G401.6 (cell line): ENCODE measurements at regions not wholly inside any gene's neighbourhood (a gene's known extent, or its start where the extent isn't known, plus 50 kb on each side); places are given as distances from the start of the nearest gene placed in this dataset.

Experiments used
- FAIRE-seq: peaks from 2 replicates; lab custom pipeline; 2012; peaks lifted over from hg19 to GRCh38; lab: Jason Lieb, UNC

DNA sequence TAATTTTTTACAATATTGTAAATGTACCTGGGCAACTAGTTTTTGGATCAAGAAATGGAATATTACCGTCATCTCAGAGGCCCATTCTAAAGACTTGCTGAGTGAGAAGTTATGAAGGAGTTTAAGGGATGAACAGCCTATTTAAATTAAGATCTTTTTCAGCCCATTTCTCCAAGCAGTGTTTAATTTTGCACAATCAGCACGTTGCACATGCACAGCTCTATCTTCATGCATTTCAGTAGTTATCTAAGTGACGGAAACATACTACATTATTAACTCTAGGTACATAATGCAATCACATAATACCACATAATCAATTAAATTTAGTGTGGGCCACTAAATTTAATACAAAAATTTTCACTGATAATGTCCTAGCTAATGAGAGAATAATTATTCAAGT, 582.1 kb upstream of the DSEL start:
- FAIRE-seq: no peak

DNA sequence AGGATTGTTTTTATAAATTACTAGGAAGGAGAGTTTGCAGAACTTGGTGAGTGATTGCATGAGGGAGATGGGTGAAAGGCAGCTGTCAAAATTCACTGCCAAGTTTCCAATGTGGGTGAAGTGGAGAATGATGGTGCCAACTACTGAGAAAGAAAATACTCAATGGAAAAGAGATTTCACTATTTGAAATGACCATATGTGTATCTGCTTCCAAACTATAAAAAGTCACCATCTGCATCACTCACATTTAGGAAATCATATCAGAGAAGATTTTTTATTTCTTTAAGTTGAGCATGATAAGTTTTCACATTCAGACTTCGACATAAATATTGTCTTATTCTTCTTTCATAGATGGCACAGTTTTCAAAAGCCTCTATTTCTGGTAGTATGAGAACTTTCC, 570.0 kb upstream of the DSEL start:
- FAIRE-seq: no peak

DNA sequence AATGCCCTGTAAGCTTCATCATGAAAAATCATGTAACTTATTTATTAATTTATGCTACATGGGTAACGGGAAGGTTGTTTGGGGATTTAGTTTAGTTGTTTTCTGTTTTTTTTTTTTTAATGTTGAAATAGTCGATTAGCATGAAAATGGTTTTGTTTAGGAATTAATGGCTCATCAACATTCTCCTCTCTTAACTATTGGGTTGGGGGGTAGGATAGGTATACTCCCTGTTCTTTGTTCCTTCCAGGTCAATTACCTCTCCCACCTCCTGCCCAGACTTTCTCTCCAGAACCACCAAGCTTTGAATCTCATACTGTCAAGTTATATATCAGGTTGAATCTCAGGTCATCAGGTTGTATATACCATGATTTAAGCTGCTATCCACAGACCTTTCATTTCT, 568.7 kb upstream of the DSEL start:
- no peak for FAIRE-seq

DNA sequence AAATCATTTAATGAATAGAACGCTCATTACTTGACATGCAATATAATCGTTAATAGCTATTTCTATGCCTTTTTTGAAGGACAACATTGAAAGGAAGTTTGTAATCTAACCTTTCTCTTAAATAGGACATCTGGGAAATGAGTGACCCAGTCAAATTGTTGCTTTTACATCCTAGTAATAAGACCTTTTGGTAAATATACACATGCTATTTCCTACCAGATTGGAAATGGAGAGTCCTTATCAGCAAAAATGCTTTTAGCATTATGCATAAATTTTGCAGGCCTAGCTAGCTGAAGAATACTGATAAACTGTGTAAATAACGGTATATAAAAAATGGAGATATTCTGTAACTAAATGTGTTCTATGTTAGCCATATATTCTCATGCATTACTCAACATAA, 567.3 kb upstream of the DSEL start:
- no peak for FAIRE-seq

DNA sequence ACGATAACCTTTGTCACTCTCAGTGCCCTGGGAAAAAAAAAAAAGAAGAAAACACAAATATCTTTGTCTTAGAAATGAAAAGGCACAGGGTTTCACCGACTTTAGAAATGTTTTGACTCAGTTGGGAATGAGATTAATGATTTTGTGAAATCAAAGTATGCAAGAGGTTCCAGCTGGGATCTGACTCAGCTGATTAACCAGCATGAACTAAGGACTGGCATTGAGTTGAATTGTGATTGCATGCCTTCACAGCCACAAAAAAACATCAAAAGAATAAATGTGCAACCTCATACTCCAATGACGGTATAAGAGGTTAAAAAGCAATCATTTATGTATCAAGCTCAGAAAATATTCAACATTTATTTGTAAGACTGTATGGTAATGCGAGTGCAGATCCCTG, 566.6 kb upstream of the DSEL start:
- FAIRE-seq: no peak

DNA sequence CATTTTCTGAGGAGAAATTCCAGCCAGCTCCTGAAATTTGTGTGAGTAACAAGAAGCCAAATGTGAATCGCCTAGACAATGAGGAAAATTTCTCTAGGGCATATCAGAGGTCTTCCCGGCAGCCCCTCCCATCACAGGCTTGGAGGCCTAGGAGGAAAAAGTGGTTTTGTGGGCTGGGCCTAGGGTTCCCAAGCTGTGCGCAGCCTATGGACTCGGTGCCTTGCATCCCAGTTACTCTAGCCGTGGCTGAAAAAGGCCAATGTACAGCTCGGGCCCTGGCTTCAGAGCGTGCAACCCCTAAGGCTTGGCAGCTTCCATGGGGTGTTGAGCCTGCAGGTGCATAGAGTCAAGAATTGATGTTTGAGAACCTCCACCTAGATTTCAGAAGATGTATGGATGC, 556.2 kb upstream of the DSEL start:
- FAIRE-seq: no peak

DNA sequence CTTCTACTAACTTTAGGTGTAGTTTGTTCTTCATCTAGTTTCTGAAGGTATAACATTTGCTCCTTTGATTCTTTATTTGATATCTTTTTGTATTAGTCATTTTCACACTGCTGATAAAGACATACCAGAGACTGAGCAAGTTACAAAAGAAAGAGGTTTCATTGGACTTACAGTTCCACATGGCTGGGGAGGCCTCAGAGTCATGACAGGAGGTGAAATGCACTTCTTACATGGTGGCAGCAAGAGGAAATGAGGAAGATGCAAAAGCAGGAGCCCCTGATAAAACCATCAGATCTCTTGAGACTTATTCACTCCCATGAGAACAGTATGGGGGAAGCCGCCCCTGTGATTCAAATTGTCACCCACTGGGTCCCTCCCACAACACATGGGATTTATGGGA, 544.4 kb upstream of the DSEL start:
- FAIRE-seq: no peak

DNA sequence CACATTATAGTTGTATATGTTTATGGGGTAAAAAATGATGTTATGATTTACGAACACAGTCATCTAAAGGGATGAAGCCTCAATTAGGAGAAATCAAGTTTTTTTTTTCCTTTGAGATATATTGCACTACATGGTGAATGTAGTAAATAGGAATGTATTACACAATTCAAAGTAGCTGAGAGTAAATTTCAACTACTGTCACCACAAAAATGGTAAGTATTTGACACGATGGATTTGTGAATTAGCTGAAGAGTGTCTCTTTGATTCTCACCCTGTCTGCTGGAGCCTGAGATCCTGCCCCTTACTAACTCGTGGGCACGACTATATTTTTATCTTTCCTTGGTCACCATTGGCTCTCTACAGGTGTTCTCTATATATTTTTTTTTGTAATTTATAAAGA, 540.4 kb upstream of the DSEL start:
- FAIRE-seq: no peak

DNA sequence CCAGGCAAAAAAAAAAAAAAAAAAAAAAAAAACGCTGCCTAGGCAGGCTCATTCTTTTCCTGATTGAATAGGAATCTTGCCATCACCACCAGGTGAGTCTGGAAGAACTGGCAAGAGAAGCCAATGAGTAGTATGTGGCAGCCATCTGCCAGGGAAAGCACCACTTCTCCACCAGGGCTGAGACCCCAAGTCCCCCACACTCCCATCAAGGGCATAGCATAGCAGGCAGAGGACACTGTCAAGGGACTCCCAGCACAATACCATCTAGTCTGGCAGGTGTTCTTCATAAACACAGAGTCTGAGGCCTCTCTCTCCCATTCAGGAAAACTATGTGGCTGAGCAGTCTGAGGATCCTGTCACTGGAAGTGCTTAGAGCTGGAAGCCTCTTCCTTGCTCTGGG, 538.1 kb upstream of the DSEL start:
- no peak for FAIRE-seq

DNA sequence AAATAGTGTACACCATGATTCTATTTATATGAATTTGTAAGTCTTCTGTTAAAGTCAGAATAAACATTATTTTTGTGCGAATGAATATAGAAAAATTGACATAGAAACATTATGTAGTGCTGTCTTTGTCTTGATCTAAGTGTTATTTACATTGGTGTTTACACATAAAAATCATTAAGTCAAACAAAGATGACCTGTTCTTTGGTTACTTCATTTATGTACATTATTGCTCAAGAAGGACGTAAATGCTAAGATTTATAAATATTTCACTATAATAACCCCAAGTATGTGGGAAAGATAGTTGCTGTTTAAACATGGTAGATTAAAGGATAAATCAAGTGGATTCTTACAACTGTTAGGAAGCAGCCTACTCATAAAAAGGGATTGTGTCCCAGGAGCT, 536.8 kb upstream of the DSEL start:
- FAIRE-seq: no peak

DNA sequence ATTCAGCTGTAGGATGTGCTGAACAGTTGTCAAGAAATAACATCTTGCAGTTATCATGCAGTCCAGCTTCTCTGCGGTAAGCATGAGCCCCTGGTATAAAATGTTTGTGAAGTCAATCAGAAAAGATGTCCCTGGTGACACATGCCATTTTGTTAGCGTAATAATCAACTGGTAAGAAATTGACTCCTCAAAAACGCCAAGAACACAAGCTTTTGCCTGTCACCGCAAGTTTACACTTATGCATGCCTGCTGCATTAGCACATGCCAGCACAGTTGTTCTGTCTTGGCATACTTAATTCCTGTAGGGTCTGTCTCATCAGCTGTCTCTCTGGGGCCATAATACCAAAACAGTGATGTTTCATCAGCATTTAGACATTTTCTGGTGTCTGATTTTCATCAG, 524.8 kb upstream of the DSEL start:
- FAIRE-seq: no peak

DNA sequence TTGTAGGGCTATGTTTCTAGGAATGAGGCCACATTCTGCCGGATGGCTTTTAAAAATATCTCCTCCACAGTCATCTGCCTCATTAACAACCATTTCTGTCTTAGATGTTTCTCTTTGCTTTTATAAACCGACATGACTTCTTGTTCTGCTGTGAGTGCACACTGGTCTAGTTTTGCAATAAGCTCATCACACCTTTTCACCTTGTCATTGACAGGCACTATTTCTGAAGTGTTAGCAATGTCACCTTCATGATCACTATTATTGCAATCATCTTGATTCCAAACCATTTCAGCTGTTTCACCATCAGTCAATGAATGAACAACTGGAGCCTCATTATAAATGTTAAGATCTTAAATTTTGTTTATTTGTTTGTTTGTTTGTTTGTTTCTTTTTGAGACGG, 523.7 kb upstream of the DSEL start:
- no peak for FAIRE-seq

DNA sequence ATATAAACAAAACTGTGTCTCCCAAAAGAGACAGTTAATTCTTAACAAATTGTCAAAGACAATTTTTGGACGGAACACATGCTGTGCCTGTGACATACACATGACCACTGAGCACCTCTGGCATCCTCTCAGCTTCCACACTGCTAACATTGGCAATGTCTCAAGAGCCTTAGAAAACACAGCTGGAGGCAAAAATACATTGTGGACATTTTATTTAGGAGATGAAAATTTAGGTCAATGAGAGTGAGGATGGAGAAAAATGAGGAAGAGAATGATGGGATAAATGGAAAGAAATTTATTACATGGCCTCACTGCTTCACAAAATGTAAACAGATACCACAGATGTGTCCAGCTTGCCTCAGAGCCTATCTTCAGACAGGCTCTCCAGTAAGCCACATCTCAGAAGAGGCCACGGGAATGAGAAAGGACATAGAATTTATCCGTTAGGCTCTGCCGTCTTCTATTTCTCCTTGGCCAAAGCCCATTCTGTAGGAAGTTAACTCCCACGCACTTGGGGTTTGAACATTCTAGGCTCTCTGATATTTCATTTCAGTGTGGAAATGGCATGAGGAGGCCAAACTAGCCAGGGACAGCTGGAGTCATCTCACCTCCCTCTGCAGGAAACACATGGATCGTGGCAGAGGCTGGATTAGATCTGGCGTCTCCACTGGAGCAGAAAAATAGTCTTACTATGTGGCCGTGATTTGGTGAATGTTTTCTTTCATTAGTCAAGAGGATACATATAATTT, 519.4 kb upstream of the DSEL start:
- FAIRE-seq: no peak

DNA sequence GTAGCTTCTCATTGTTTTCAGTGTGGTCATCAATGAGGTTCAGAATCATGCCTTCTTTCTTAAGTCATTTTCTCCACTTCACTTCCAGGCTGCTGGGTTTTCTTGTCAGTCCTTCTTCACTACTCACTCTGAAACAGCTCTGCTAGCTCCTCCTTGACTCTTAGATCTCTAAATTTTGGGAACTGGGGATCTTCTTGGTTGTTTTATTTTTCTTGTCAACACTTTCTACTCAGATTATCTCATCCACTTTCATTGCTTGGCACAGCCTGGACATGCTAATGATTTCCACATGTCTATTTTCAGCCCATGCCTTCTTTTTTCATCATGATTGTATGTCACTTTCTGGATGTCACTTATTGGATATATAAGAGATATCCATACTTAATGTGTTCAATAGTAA, 517.8 kb upstream of the DSEL start:
- no peak for FAIRE-seq

DNA sequence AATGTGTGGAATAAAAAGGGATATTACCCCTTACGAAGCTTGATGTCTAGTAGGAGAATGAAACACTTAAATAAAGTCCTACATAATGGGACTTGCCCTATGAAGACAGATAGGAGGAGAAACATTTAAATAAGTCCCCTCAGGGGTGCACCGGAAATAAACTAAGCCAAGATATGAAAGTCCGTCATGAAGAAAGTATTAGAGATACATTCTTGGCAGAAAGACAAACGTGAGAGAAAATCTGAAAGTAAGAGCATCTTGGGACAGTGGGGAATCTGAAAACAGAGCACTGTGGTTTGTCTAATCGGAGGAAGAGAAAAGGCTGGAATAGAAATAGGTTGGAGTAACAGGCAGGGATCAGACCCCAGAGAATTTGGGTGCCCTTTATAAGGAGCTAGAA, 516.9 kb upstream of the DSEL start:
- FAIRE-seq: no peak

DNA sequence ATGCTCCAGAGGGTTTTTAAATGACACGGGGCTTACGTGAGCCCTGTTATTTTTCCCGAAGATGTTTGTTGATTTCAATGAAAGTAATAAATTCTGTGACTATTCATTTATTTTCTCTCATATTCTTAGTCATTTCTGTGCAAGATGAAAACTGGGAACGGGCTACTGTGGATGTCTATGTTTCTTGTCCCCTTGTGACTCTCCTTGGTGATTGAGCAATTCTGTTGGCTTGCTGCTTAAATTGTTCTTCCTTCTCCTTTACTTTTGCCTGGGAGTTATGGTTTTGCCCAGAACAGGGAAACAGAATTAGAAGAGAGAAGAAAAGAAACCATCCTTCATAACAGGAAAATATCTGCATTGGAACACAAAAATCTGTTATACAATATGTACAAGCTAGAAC, 508.2 kb upstream of the DSEL start:
- FAIRE-seq: no peak

DNA sequence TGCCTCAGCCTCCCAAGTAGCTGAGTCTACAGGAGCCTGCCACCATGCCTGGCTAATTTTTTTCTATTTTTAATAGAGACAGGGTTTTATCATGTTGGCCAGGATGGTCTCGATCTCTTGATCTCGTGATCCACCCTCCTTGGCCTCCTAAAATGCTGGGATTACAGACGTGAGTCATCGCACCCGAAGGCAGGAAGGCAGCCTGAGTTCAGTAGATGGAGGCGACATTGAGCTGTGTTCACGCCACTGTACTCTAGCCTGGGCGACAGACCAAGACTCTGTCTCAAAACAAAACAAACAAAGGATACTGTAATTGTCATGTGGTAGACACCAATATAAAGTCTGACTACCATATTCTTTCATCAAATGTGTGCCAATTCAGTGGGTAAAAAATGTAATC, 500.9 kb upstream of the DSEL start:
- no peak for FAIRE-seq

DNA sequence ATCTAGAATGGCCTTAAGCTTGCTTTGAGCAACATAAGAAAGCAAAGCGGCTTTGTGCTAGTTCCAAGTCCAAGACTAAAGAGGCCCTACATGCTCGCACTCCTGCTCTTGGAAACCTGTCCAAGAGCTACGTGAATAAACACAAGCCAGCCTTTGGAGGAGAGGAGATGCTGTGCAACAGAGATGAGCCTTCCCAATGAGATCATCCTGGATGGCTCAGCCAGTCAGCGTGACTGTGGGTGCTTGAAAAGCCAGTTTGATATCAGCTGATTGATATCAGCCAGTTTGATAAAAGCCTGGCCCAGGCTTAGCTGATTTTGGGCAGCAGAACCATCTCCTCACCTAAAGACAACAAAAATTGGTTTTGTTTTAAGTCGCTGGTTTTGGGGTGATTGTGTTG, 481.0 kb upstream of the DSEL start:
- FAIRE-seq: no peak

DNA sequence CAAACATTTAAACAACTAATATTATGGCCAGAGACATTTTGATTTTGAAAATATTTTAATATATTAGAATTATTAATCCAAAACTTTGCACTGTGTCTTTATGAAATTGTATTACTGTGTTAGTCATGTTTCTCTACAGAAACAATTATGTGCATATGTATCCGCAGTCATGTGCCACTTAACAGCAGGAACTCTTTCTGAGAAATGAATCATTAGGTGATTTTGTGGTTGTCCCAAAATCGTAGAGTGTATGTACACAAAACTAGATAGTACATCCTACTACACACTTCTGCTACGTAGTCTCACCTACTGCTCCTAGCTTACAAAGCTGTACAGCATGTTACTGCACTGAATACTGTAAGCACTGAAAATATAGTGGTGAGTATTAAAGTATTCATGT, 479.2 kb upstream of the DSEL start:
- FAIRE-seq: no peak

DNA sequence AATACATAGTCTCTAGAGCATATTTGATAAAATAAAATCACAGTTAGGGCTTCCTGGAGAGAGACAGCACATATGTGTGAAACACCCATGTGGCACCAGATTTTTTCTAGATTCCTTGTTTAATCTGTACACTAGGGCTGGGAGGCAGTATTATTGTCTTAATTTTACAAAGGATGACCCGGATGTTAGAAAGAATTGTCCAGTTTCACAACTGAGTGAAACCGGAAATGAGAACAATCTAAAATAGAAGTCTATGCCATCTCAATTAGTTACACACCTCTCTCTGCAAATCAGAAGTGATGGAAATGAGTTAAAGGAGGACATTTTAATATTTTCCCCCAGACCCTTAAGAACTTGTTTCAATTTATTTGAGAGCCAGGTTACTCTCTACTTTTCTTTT, 463.7 kb upstream of the DSEL start:
- no peak for FAIRE-seq

DNA sequence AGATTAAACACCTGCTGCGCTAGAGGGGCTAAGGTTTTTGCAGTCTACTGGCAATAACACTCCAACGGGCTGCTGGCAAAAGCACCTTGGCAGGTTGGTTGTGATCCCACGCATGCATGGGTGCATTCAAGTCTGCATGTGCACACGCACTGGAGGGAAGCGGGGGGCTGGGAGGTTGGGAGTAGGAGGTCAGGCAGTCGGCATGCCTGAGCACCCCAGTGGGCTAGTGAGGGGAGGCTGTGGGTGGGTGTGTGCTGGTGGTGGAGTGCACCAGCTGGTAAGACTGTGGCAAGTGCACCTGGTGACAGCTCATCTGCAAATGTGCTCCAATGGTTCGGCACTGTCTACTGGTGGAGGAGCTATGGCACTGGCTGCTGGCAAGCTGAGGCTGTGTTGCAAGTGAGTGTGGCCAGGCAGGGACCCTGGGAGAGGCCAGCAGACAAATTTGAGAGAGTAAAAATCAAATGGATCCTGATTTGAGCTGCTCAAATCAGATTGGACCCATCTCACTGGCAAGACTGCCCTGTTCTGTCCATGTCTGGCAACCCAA, 460.6 kb upstream of the DSEL start:
- no peak for FAIRE-seq

DNA sequence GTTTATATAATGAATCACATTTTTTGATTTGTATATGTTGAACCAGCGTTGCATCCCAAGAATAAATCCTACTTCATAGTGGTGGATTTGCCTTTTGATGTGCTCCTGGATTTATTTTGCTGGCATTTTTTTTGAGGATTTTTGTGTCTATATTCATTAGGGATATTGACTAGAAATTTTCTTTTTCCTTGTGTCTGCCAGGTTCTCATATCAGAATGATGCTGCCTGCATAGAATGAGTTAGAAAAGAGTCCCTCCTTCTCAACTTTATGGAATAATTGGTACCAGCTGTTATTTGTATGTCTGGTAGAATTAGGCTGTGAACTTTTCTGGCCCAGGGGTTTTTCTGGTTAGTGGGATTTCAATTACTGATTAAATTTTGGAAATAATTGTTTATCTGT, 457.4 kb upstream of the DSEL start:
- FAIRE-seq: no peak

DNA sequence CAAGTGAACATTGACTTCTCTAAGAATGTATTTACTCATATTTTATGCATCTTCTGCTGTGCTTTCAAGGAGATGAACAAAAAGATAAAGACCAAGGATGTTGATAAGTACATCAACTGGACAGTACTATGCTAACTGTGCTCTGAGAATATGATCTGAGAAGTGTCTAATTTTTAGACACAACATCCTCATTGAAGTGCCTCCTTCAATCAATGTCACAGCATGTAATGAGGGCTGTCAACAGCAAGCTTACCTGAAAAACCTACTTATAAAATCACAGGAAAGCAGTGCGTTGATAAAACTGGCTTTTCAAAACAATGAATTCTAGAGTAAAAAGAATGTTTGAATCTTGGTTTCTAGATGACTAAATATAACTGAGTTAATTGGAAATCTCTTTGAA, 452.9 kb upstream of the DSEL start:
- no peak for FAIRE-seq

DNA sequence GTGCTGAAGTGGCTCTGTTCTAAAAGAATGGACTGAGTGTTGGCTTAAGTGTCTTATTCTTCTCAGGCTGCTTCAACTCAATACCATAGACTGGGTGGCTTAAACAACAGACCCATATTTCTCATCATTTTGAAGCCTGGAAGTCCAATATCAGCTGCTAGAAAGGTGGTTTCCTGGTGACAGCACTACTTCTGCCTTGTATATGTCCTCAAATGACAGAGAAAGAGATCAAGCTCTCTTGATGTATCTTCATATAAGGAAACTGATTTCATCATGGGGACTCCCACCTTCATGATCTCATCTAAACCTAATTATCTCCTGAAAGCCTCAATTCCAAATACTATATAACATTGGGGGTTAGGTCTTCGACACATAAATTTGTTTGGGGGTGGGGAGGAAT, 449.7 kb upstream of the DSEL start:
- no peak for FAIRE-seq

DNA sequence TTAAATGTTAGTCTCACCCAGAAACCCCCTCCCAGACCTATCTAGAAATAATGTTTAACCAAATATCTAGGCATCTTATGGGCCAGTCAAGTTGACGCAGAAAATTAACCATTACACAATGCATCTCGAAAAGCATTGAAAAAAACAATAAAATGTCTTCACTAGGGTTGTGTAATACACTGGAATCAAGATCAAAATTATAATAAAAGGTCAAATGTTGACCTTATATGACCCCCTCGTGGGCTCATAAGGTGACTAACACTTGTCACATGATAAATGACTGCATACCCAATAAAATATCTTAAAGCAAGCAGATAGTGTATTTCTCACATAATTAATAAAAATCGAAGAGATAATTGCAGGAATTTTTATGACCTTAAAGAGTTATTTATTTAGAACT, 447.9 kb upstream of the DSEL start:
- no peak for FAIRE-seq
